Naive thymus-derived CD4-positive, alpha-beta T cell (primary cell): ENCODE measurements at regions not wholly inside any gene's neighbourhood (a gene's known extent, or its start where the extent isn't known, plus 50 kb on each side); places are given as distances from the start of the nearest gene placed in this dataset.
A peak's percentile ranks its signal among the peaks of the same experiment; 100 is the strongest.
"Not testable (repeated sequence)": the region's sequence is repeated elsewhere in the genome, so short reads cannot be mapped to it uniquely, and the experiment has no call there.

ENCODE experiments used
- ATAC-seq: fragments of 150-1000 bp; cut with Tn5 transposase; 2 replicates; pipeline ENCODE4 v1.10.0; 2021; ENCODE audit warnings: mild to moderate bottlenecking, moderate library complexity
- CTCF ChIA-PET: fragments of 350-600 bp; sonication (Branson Sonifier 250); formaldehyde crosslinking; loops from one replicate; lab custom pipeline; 2021; ENCODE audit warnings: antibody characterized with exemption; lab: Charles Lee
- POLR2A ChIA-PET: fragments of 350-600 bp; sonication (Branson Sonifier 250); formaldehyde crosslinking; loops from one replicate; lab custom pipeline; 2021; ENCODE audit warnings: antibody characterized with exemption, inconsistent platforms; lab: Charles Lee
- DNase-seq, 9 donors: peaks; one replicate each; pipeline versions ENCODE4 v3.0.0 to v3.0.0-alpha.2; 2020 to 2022; ENCODE audit warnings: mixed read lengths in 1 of 9
- H3K27ac ChIP-seq: one replicate; pipeline ENCODE4 v1.7.0; 2013; ENCODE audit warnings: mild to moderate bottlenecking, low read depth, low read length, moderate library complexity
- H3K27me3 ChIP-seq, 2 donors: one replicate each; pipeline ENCODE4 v1.7.0; 2013; ENCODE audit warnings: low read length in 2 of 2, mild to moderate bottlenecking in 2 of 2, moderate library complexity in 2 of 2; ENCODE audit not compliant: control insufficient read depth in 2 of 2, insufficient read depth in 2 of 2
- H3K36me3 ChIP-seq, 3 experiments: 1 replicate in 2 of 3; 2 replicates in 1 of 3; pipeline ENCODE4 v1.7.0; 2013; ENCODE audit warnings: low read length in 3 of 3, mild to moderate bottlenecking in 3 of 3, moderate library complexity in 1 of 3; ENCODE audit not compliant: insufficient read depth in 3 of 3, control insufficient read depth in 2 of 3
- H3K4me1 ChIP-seq, 2 donors: one replicate each; pipeline ENCODE4 v1.7.0; 2013; ENCODE audit warnings: low read length in 2 of 2, mild to moderate bottlenecking in 2 of 2, moderate library complexity in 1 of 2; ENCODE audit not compliant: control insufficient read depth in 2 of 2, insufficient read depth in 2 of 2
- H3K4me3 ChIP-seq: 2 replicates; pipeline ENCODE4 v1.7.0; 2013; ENCODE audit warnings: mild to moderate bottlenecking, low read length
- H3K9me3 ChIP-seq, 3 experiments: 1 replicate in 2 of 3; 2 replicates in 1 of 3; pipeline ENCODE4 v1.7.0; 2013; ENCODE audit warnings: low read length in 3 of 3; ENCODE audit not compliant: control insufficient read depth in 2 of 3
- H3K27ac Mint-ChIP-seq, 9 donors: one replicate each; pipeline ENCODE4 v1.8.0; 2020 to 2022; ENCODE audit warnings: mixed read lengths in 9 of 9, mild to moderate bottlenecking in 8 of 9, moderate library complexity in 5 of 9, inconsistent platforms in 2 of 9
- H3K27me3 Mint-ChIP-seq, 5 donors: one replicate each; pipeline ENCODE4 v1.8.0; 2021 to 2022; ENCODE audit warnings: mixed read lengths in 5 of 5, mild to moderate bottlenecking in 1 of 5
- H3K36me3 Mint-ChIP-seq, 5 donors: one replicate each; pipeline ENCODE4 v1.8.0; 2020 to 2022; ENCODE audit warnings: mixed read lengths in 5 of 5, mild to moderate bottlenecking in 3 of 5, inconsistent platforms in 1 of 5
- H3K4me1 Mint-ChIP-seq, 7 donors: one replicate each; pipeline ENCODE4 v1.8.0; 2020 to 2022; ENCODE audit warnings: mixed read lengths in 7 of 7, mild to moderate bottlenecking in 3 of 7, inconsistent platforms in 1 of 7
- H3K4me3 Mint-ChIP-seq, 10 donors: one replicate each; pipeline ENCODE4 v1.8.0; 2020 to 2022; ENCODE audit warnings: mild to moderate bottlenecking in 10 of 10, mixed read lengths in 10 of 10, moderate library complexity in 6 of 10, inconsistent platforms in 2 of 10
- H3K9me3 Mint-ChIP-seq, 11 donors: one replicate each; pipeline ENCODE4 v1.8.0; 2020 to 2022; ENCODE audit warnings: mixed read lengths in 11 of 11, mild to moderate bottlenecking in 4 of 11, inconsistent platforms in 1 of 11, moderate library complexity in 1 of 11
- intact Hi-C, 2 donors: fragments of 100-400 bp; cut with micrococcal nuclease; formaldehyde crosslinking; loops; one replicate each; pipeline ENCODE4 v1.15.1; 2023

- no peak overlapping the region for H3K27ac ChIP-seq
- intact Hi-C loops, result no loop called here
- Mint-ChIP-seq H3K4me3 (no peak overlapping the region), H3K27me3 (no peaks in the 10 kb centered on the region), H3K9me3 (peaks cover 0 to 7% (median 0%) of the 10 kb centered on the region in 11 donors), H3K36me3 (no peaks in the 10 kb centered on the region), H3K4me1 (no peaks in the 10 kb centered on the region), H3K27ac (no peak overlapping the region)
- no peaks in the 10 kb centered on the region for H3K27me3 ChIP-seq
- H3K36me3 ChIP-seq, result no peaks in the 10 kb centered on the region
- ChIA-PET CTCF (no interaction called here), POLR2A (no interaction called here)
- DNase-seq (no peak), ATAC-seq (no peak)
- no peaks in the 10 kb centered on the region for H3K4me1 ChIP-seq
- no peaks in the 10 kb centered on the region for H3K9me3 ChIP-seq
- no peak overlapping the region for H3K4me3 ChIP-seq
Observed at GRCh38 chr6:68533339-68533795, 101.7 kb upstream of the ADGRB3 start.

- POLR2A ChIA-PET, result no interaction called here
- peak overlapping the region in 1 of 9 donors; percentile 16 for H3K27ac Mint-ChIP-seq
- no peak for ATAC-seq
Observed at GRCh38 chr6:68527691-68528090, 107.4 kb upstream of the ADGRB3 start.

GRCh38 chr6:68506911-68507310 lies 128.2 kb upstream of the ADGRB3 start:
- no peak overlapping the region for H3K27ac ChIP-seq
- ChIA-PET POLR2A (no interaction called here), CTCF (no interaction called here)
- H3K36me3 ChIP-seq, result no peaks in the 10 kb centered on the region
- no peak overlapping the region for H3K4me3 Mint-ChIP-seq
- ATAC-seq (no peak), DNase-seq (no peak)
- intact Hi-C loops, result no loop called here
- no peaks in the 10 kb centered on the region for H3K36me3 Mint-ChIP-seq
- H3K27me3 ChIP-seq, result no peaks in the 10 kb centered on the region
- H3K4me3 ChIP-seq, result no peak overlapping the region
- H3K4me1 ChIP-seq, result no peaks in the 10 kb centered on the region
- H3K27ac Mint-ChIP-seq, result no peak overlapping the region
- no peaks in the 10 kb centered on the region for H3K9me3 ChIP-seq
- H3K9me3 Mint-ChIP-seq, result peaks cover 0 to 8% (median 4%) of the 10 kb centered on the region in 11 donors
- no peaks in the 10 kb centered on the region for H3K27me3 Mint-ChIP-seq
- no peaks in the 10 kb centered on the region for H3K4me1 Mint-ChIP-seq

More at GRCh38 chr6:68527691-68528090, 107.4 kb upstream of the ADGRB3 start:
- H3K9me3 Mint-ChIP-seq, result peaks cover 0 to 18% (median 2%) of the 10 kb centered on the region in 11 donors
- Histone ChIP-seq H3K27me3 (no peaks in the 10 kb centered on the region), H3K4me1 (no peaks in the 10 kb centered on the region), H3K36me3 (no peaks in the 10 kb centered on the region), H3K4me3 (no peak overlapping the region), H3K27ac (no peak overlapping the region), H3K9me3 (peaks cover 0 to 9% (median 0%) of the 10 kb centered on the region in 3 experiments)
- no peaks in the 10 kb centered on the region for H3K27me3 Mint-ChIP-seq
- H3K4me1 Mint-ChIP-seq, result no peaks in the 10 kb centered on the region
- no peak for DNase-seq
- H3K36me3 Mint-ChIP-seq, result no peaks in the 10 kb centered on the region
- intact Hi-C loops, result no loop called here
- no peak overlapping the region for H3K4me3 Mint-ChIP-seq
- CTCF ChIA-PET, result no interaction called here

- ChIA-PET CTCF (no interaction called here), POLR2A (no interaction called here)
- Histone ChIP-seq H3K4me3 (no peak overlapping the region), H3K9me3 (no peaks in the 10 kb centered on the region), H3K27me3 (no peaks in the 10 kb centered on the region), H3K4me1 (no peaks in the 10 kb centered on the region), H3K27ac (no peak overlapping the region), H3K36me3 (no peaks in the 10 kb centered on the region)
- Mint-ChIP-seq H3K27ac (peak overlapping the region in 1 of 9 donors; percentile 57), H3K36me3 (no peaks in the 10 kb centered on the region), H3K9me3 (peaks cover 0 to 8% (median 4%) of the 10 kb centered on the region in 11 donors), H3K27me3 (no peaks in the 10 kb centered on the region), H3K4me3 (no peak overlapping the region), H3K4me1 (no peaks in the 10 kb centered on the region)
- DNase-seq (no peak), ATAC-seq (no peak)
- intact Hi-C loops, result no loop called here
Observed at GRCh38 chr6:68502946-68503345, 132.1 kb upstream of the ADGRB3 start.

GRCh38 chr6:68497927-68498326 lies 137.2 kb upstream of the ADGRB3 start:
- peaks cover 0 to 21% (median 5%) of the 10 kb centered on the region in 11 donors for H3K9me3 Mint-ChIP-seq
- POLR2A ChIA-PET, result no interaction called here
- Histone ChIP-seq H3K36me3 (no peaks in the 10 kb centered on the region), H3K4me3 (no peak overlapping the region), H3K27me3 (no peaks in the 10 kb centered on the region), H3K27ac (no peak overlapping the region), H3K4me1 (no peaks in the 10 kb centered on the region), H3K9me3 (no peaks in the 10 kb centered on the region)
- H3K27ac Mint-ChIP-seq, result no peak overlapping the region
- no peaks in the 10 kb centered on the region for H3K36me3 Mint-ChIP-seq
- DNase-seq (no peak), ATAC-seq (no peak)
- no peak overlapping the region for H3K4me3 Mint-ChIP-seq
- CTCF ChIA-PET, result no interaction called here
- no peaks in the 10 kb centered on the region for H3K27me3 Mint-ChIP-seq
- no peaks in the 10 kb centered on the region for H3K4me1 Mint-ChIP-seq
- intact Hi-C loops, result no loop called here

GRCh38 chr6:68494880-68495279 lies 140.2 kb upstream of the ADGRB3 start:
- ATAC-seq, POLR2A ChIA-PET, H3K27me3 ChIP-seq, H3K9me3 ChIP-seq, DNase-seq, intact Hi-C loops, H3K4me1 ChIP-seq, H3K36me3 Mint-ChIP-seq, H3K4me1 Mint-ChIP-seq, H3K4me3 Mint-ChIP-seq, H3K27me3 Mint-ChIP-seq, H3K27ac Mint-ChIP-seq, H3K36me3 ChIP-seq, H3K4me3 ChIP-seq, CTCF ChIA-PET, H3K27ac ChIP-seq: not testable (repeated sequence)
- peaks cover 0 to 22% (median 5%) of the 10 kb centered on the region in 11 donors for H3K9me3 Mint-ChIP-seq

- Histone ChIP-seq H3K9me3 (no peaks in the 10 kb centered on the region), H3K27ac (no peak overlapping the region), H3K27me3 (no peaks in the 10 kb centered on the region), H3K36me3 (no peaks in the 10 kb centered on the region), H3K4me1 (no peaks in the 10 kb centered on the region), H3K4me3 (no peak overlapping the region)
- DNase-seq (no peak), ATAC-seq (no peak)
- H3K9me3 Mint-ChIP-seq, result peaks cover 0 to 22% (median 3%) of the 10 kb centered on the region in 11 donors
- ChIA-PET CTCF (no interaction called here), POLR2A (no interaction called here)
- intact Hi-C loops, result no loop called here
- H3K36me3 Mint-ChIP-seq, result no peaks in the 10 kb centered on the region
- H3K4me1 Mint-ChIP-seq, result no peaks in the 10 kb centered on the region
- H3K27me3 Mint-ChIP-seq, result no peaks in the 10 kb centered on the region
- no peak overlapping the region for H3K27ac Mint-ChIP-seq
- H3K4me3 Mint-ChIP-seq, result no peak overlapping the region
Observed at GRCh38 chr6:68476611-68477010, 158.5 kb upstream of the ADGRB3 start.
